ENCODE measurements at regions not wholly inside any gene's neighbourhood (a gene's known extent, or its start where the extent isn't known, plus 50 kb on each side); places are given as distances from the start of the nearest gene placed in this dataset.

DNA sequence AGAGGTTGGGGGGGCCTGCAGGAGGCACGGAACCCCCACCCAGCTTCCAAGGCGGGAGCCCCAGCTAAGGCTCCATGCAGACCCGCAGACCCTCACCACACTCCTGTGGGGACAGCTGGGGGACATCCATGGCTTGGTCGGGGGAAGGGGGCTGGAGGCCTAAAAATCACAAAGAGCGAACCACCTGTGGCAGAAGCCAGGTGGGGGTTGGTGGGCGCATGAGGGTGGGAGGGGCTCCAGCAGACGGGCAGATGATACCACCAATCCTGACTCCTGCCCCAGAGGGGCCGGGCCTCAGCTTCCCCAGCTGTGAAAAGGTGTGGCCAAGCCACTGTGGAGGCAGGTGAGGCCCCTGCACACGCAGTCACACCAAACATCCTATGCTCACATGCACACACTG lies 111.6 kb downstream of the FAM53A start:
- DNase-seq (ENCODE audit: low spot score), result no peak
- POLR2A ChIA-PET (ENCODE audit: low non-redundant PET), result interaction anchor here (0.6 kb wide), 1 partner anchor 124 kb away, joined by 4 read pairs; no protein-coding TSS in a partner anchor

DNA sequence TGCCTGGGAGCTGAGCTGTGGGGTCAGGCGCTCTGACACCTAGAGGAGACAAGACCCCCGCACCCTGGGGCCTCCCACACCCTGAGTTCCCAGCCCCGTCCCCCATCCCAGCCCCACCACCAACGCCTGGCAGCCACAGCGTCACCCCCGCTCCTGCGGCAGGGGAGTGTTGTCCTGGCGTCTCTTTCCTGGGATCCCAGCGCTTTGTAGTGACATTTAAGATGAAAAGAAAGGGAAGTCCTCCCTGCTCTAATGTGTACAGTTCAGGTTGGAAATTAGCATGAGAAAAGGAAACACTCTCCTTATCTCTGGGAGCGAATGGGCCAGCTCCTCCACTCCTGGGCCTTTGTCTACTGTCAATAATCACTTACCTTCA lies 112.1 kb downstream of the FAM53A start:
- POLR2A ChIA-PET (ENCODE audit: low non-redundant PET), result no interaction called here
- no peak for TF ChIP-seq CTCF (conservative IDR thresholded peaks at IDR 0.05; ENCODE audit: low read depth)
- CTCF ChIA-PET, result no interaction called here
- no peak for DNase-seq (ENCODE audit: low spot score)
- peak overlapping the region; percentile 6; the same call in 1 of the 2 replicates for H3K27ac ChIP-seq

More for the DNA sequence above, 111.6 kb downstream of the FAM53A start:
- CTCF ChIA-PET, result no interaction called here
- no peak overlapping the region for H3K27ac ChIP-seq
- no peak for TF ChIP-seq CTCF (conservative IDR thresholded peaks at IDR 0.05; ENCODE audit: low read depth)

GRCh38 chr4:1571165-1572009 lies 112.7 kb downstream of the FAM53A start:
- TF ChIP-seq CTCF (conservative IDR thresholded peaks at IDR 0.05; ENCODE audit: low read depth), result no peak
- H3K27ac ChIP-seq, result peak overlapping the region; percentile 6; the same call in 1 of the 2 replicates
- no peak for DNase-seq (ENCODE audit: low spot score)
- ChIA-PET POLR2A (ENCODE audit: low non-redundant PET) (no interaction called here), CTCF (no interaction called here)

GRCh38 chr4:1570291-1571164 lies 113.6 kb downstream of the FAM53A start:
- CTCF ChIA-PET, result interaction anchor here (0.8 kb wide), 1 partner anchor 12 kb away, joined by 4 read pairs; no protein-coding TSS in a partner anchor
- no peak overlapping the region for H3K27ac ChIP-seq
- POLR2A ChIA-PET (ENCODE audit: low non-redundant PET), result no interaction called here
- no peak for TF ChIP-seq CTCF (conservative IDR thresholded peaks at IDR 0.05; ENCODE audit: low read depth)
- DNase-seq (ENCODE audit: low spot score), result no peak

DNA sequence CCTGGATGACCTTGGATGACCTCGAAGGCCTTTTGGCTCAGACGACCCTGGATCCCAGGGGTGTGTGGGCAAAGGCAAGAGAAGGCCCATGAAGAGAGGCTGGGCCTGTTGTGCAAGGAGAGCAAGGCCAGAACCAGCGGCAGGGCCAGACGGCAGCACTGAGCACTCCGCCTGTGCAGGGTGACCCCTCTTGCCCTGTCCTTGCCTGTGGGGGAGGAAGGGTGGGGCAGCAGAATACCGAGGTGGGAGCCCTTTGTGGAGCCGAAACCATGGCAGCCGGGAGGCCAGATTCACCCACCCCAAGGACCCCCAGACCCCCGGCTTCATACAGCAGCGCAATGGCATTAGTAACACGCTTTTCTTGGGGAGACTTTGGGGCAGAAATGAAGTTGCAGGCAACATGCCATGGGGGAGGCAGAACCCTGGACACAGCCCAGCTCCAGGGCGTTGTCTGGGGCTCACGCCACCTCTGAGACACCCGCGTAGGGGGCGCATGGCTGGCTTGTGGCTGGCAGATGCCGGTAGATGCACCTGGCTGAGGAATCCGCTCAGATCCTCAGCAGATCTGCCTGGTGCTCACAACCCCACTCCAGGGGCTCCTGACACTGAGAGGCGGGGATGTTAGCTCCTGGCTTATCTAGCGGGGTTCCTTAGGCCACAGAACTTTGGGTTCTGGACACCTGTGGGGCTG lies 114.5 kb downstream of the FAM53A start:
- no peak for TF ChIP-seq CTCF (conservative IDR thresholded peaks at IDR 0.05; ENCODE audit: low read depth)
- CTCF ChIA-PET, result interaction anchor here (0.8 kb wide), 1 partner anchor 13 kb away, joined by 4 read pairs; no protein-coding TSS in a partner anchor

More for the DNA sequence above, 114.5 kb downstream of the FAM53A start:
- no peak for DNase-seq (ENCODE audit: low spot score)
- POLR2A ChIA-PET (ENCODE audit: low non-redundant PET), result no interaction called here
- H3K27ac ChIP-seq, result no peak overlapping the region
